Epithelial cell of esophagus (primary cell): ENCODE measurements at regions not wholly inside any gene's neighbourhood (a gene's known extent, or its start where the extent isn't known, plus 50 kb on each side); places are given as distances from the start of the nearest gene placed in this dataset.
"Not testable (repeated sequence)": the region's sequence is repeated elsewhere in the genome, so short reads cannot be mapped to it uniquely, and the experiment has no call there.

ENCODE experiments used
- DNase-seq: peaks from one replicate; pipeline ENCODE4 v3.0.0; 2010; ENCODE audit warnings: low read depth
- H3K4me3 ChIP-seq: 2 replicates; pipeline ENCODE4 v1.5.1; 2011; ENCODE audit warnings: mild to moderate bottlenecking, low read length, control low read depth
- TF ChIP-seq, protein P1 (sequence below): IDR thresholded peaks from 2 replicates; pipeline ENCODE4 v1.5.1; 2011; ENCODE audit warnings: low read depth, mild to moderate bottlenecking, low read length, control low read depth, inconsistent platforms; ENCODE audit not compliant: insufficient read depth; ENCODE audit errors: missing control alignments

DNA sequence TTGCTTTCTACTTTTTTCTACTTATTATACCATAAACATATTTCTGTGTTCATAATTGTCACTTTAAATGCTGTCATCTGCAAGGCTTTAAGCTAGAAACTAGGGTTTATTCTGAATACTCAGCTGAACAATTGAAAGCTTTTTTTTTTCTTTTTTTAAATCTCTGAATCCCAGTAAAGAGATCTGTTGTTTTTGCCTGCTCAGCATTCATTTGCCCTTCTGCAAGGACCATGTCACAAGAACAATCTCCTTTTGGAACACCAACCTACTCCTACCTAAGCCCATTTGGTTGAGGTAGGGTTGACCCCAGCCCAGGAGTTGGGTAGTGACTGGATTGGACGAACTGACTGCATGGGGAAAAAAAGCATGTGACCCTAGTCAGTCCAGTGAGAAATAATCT, 92.6 kb downstream of the MZT1 start:
- DNase-seq: no peak
- no peak overlapping the region for H3K4me3 ChIP-seq
- TF ChIP-seq, protein P1, sequence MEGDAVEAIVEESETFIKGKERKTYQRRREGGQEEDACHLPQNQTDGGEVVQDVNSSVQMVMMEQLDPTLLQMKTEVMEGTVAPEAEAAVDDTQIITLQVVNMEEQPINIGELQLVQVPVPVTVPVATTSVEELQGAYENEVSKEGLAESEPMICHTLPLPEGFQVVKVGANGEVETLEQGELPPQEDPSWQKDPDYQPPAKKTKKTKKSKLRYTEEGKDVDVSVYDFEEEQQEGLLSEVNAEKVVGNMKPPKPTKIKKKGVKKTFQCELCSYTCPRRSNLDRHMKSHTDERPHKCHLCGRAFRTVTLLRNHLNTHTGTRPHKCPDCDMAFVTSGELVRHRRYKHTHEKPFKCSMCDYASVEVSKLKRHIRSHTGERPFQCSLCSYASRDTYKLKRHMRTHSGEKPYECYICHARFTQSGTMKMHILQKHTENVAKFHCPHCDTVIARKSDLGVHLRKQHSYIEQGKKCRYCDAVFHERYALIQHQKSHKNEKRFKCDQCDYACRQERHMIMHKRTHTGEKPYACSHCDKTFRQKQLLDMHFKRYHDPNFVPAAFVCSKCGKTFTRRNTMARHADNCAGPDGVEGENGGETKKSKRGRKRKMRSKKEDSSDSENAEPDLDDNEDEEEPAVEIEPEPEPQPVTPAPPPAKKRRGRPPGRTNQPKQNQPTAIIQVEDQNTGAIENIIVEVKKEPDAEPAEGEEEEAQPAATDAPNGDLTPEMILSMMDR: no peak

DNA sequence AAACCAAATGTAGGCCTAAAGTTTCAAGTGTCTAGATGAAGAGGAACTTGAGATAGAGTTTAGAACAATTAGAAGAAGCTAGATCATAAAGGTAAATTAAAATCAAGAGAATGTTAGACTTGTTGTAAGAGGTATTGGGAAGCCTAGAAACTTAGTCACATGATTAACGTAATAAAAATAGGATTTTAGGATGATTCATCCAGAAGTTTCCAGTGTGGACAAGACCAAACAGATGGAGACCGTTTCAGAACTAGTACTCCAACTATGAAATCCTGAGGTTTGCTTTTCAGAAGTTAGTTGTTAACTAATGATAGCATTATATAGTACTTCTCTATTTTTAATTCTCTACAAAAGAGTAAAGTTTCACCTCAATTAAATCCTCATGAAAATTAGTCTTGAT, 104.9 kb downstream of the MZT1 start:
- TF ChIP-seq, protein P1: no peak
- no peak overlapping the region for H3K4me3 ChIP-seq
- peak; percentile 75 for DNase-seq

DNA sequence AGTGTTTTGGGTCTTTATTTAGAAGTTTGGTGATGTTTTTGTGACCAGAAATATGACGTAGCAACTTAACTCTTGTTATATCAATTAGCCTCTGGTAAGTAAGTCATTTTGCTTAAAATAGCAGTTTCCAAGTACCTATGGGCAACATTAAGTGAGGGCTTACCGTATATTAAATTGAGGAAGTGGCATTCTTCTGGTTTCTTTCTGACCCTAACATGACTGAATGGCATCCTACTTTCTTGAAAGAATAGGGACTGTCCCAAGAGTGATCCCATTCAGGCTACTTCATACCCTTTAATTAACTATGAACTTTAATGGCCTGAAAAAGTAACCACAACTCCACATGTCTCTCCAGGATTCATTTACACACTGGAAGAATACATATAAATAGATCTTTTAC, 106.6 kb downstream of the MZT1 start:
- TF ChIP-seq, protein P1: no peak
- H3K4me3 ChIP-seq: no peak overlapping the region
- no peak for DNase-seq

DNA sequence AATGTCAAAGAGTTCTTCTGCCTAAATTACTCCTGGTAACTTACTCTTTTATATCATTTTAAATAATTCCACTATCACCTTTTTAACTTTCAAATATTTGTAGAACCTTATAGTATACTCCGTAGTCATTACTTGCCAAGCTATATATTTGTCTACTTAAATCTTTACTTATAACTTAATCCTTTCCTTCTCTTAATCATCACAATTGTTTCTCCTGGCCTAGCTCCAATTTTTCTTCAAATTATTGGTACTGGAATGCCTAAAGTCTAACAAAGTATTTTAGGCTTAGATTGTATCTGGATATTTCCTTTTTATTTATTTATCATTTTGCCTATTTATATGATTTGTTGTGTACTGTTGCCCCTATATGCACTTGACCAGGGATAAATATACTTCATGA, 109.5 kb downstream of the MZT1 start:
- TF ChIP-seq, protein P1: no peak
- DNase-seq: peak; percentile 33
- no peak overlapping the region for H3K4me3 ChIP-seq

DNA sequence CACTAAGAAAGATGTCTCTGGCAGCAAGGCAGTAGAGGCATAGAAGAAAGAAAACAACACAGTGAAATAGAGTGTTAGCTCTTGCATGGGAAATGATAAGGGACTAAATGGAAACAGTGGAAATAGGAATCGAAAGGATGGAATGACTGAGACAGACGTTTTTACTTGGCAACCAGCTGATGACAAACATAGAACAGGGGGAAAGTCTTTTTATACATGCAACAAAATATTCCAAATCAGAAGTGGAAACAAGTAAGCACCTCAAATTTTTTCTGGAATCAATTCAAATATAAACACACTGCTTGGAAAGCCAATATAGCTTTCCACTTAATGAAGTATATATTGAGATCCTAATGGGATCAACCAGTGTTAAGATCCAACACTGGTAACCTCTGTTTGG, 110.2 kb downstream of the MZT1 start:
- TF ChIP-seq, protein P1: no peak
- H3K4me3 ChIP-seq: no peak overlapping the region

DNA sequence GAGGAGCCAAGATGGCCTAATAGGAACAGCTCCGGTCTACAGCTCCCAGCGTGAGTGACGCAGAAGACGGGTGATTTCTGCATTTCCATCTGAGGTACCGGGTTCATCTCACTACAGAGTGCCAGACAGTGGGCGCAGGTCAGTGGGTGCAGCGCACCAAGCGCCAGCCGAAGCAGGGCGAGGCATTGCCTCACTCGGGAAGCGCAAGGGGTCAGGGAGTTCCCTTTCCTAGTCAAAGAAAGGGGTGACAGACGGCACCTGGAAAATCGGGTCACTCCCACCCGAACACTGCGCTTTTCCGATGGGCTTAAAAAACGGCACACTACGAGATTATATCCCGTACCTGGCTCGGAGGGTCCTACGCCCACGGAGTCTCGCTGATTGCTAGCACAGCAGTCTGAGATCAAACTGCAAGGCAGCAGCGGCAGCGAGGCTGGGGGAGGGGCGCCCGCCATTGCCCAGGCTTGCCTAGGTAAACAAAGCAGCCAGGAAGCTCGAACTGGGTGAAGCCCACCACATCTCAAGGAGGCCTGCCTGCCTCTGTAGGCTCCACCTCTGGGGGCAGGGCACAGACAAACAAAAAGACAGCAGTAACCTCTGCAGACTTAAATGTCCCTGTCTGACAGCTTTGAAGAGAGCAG, 117.1 kb downstream of the MZT1 start:
- not testable (repeated sequence) for H3K4me3 ChIP-seq, DNase-seq

More for the DNA sequence above, 110.2 kb downstream of the MZT1 start:
- no peak for DNase-seq

DNA sequence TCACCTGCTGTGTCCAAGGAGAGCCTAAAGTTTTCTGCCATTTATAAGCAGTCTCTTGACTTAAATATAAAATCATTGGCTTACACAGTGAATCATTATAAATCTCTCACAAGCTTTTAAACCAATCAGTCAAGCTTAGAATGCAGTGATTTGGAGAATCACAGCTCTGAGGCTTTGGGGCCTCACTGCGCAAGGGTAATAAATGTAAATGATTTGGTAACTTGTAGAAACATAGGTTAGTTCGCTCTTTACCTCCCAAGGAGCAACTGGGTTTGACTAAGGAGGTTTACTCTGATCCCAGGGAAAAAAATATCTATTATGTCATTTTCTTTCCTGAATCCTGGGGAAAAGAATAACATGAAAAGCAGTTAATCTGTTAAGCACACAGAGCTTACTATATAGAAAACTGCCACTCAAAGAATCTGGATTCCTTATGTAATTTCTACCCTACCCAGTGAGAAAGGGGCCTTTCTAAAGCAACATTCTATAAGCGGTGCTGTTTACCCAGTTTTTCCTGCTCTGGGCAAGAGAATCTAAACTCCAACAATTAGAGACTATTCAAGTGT, 128.2 kb downstream of the MZT1 start:
- H3K4me3 ChIP-seq: no peak overlapping the region
- no peak for DNase-seq
- TF ChIP-seq, protein P1: no peak
